Keratinocyte (primary cell): ENCODE measurements at regions not wholly inside any gene's neighbourhood (a gene's known extent, or its start where the extent isn't known, plus 50 kb on each side); places are given as distances from the start of the nearest gene placed in this dataset.

Experiments
- DNase-seq: peaks from one replicate; pipeline ENCODE4 v3.0.0-alpha.2; 2011; ENCODE audit warnings: low read depth, missing footprints, low spot score
- FAIRE-seq: peaks from 2 replicates; lab custom pipeline; 2011; peaks lifted over from hg19 to GRCh38; lab: Jason Lieb, UNC
- H2AFZ ChIP-seq: 2 replicates; pipeline ENCODE4 v1.6.0; 2012; ENCODE audit warnings: low read length, control low read depth, inconsistent platforms; ENCODE audit not compliant: control insufficient read depth
- H3K27ac ChIP-seq: 2 replicates; pipeline ENCODE4 v1.5.1; 2011; ENCODE audit warnings: low read length; ENCODE audit not compliant: control insufficient read depth, insufficient read depth
- H3K27me3 ChIP-seq: 3 replicates; pipeline ENCODE4 v1.6.0; 2011; ENCODE audit warnings: low read length; ENCODE audit not compliant: control insufficient read depth, insufficient read depth; ENCODE audit errors: extremely low read depth
- H3K36me3 ChIP-seq, 2 experiments: 2 replicates in 1 of 2; 3 replicates in 1 of 2; pipeline ENCODE4 v1.5.1; 2011; ENCODE audit warnings: low read length in 2 of 2, mild to moderate bottlenecking in 1 of 2; ENCODE audit not compliant: control insufficient read depth in 2 of 2, insufficient read depth in 2 of 2; ENCODE audit errors: extremely low read depth in 1 of 2
- H3K4me1 ChIP-seq: 3 replicates; pipeline ENCODE4 v1.5.1; 2011; ENCODE audit warnings: low read length; ENCODE audit not compliant: control insufficient read depth, insufficient read depth; ENCODE audit errors: extremely low read depth
- H3K4me2 ChIP-seq: 3 replicates; pipeline ENCODE4 v1.6.0; 2011; ENCODE audit warnings: low read depth, low read length; ENCODE audit not compliant: control insufficient read depth, insufficient read depth; ENCODE audit errors: extremely low read depth
- H3K4me3 ChIP-seq, 3 experiments: fragments of 200-600 bp in 1 of 3; sonication (generic) in 1 of 3; 2 replicates in 2 of 3; 3 replicates in 1 of 3; pipeline ENCODE4 v1.5.1; 2011 to 2016; ENCODE audit warnings: low read length in 3 of 3, mild to moderate bottlenecking in 3 of 3, control low read depth in 2 of 3, inconsistent platforms in 1 of 3, low read depth in 1 of 3, mixed read lengths in 1 of 3, mixed run types in 1 of 3, moderate library complexity in 1 of 3; ENCODE audit not compliant: control insufficient read depth in 2 of 3, insufficient read depth in 2 of 3; ENCODE audit errors: extremely low read depth in 1 of 3
- H3K79me2 ChIP-seq: 2 replicates; pipeline ENCODE4 v1.6.0; 2012; ENCODE audit warnings: low read length; ENCODE audit not compliant: control insufficient read depth, insufficient read depth
- H3K9ac ChIP-seq: 3 replicates; pipeline ENCODE4 v1.6.0; 2011; ENCODE audit warnings: low read length; ENCODE audit not compliant: control insufficient read depth, insufficient read depth; ENCODE audit errors: extremely low read depth
- H3K9me1 ChIP-seq: 3 replicates; pipeline ENCODE4 v1.6.0; 2011; ENCODE audit warnings: low read length; ENCODE audit not compliant: control insufficient read depth, insufficient read depth; ENCODE audit errors: extremely low read depth
- H3K9me3 ChIP-seq: 2 replicates; pipeline ENCODE4 v1.5.1; 2012; ENCODE audit warnings: low read depth, low read length; ENCODE audit not compliant: control insufficient read depth
- H4K20me1 ChIP-seq: 3 replicates; pipeline ENCODE4 v1.6.0; 2011; ENCODE audit warnings: low read length; ENCODE audit not compliant: control insufficient read depth, insufficient read depth; ENCODE audit errors: extremely low read depth
- EZH2 ChIP-seq: IDR thresholded peaks from one replicate; pipeline ENCODE4 v1.6.1; 2012; ENCODE audit warnings: inconsistent platforms, mild to moderate bottlenecking, low read length, moderate library complexity
- dilution Hi-C: fragments of 300-500 bp; cut with MboI; formaldehyde crosslinking; loops from one replicate; pipeline ENCODE4 v1.7.0; 2020; ENCODE audit warnings: low sequenced_read_pairs; ENCODE audit not compliant: extremely low pct_ligation_motif_present
- TF ChIP-seq, protein P1 (sequence below), 3 experiments: IDR thresholded peaks in 1 of 3; conservative IDR thresholded peaks in 1 of 3; optimal IDR thresholded peaks in 1 of 3; 2 replicates in 2 of 3; 3 replicates in 1 of 3; pipeline versions ENCODE3 to v1.5.1; 2011; ENCODE audit warnings: low read length in 3 of 3, mild to moderate bottlenecking in 3 of 3, moderate library complexity in 2 of 3, control low read depth in 1 of 3, inconsistent platforms in 1 of 3; ENCODE audit not compliant: insufficient read depth in 2 of 3; ENCODE audit errors: extremely low read depth in 1 of 3

DNA sequence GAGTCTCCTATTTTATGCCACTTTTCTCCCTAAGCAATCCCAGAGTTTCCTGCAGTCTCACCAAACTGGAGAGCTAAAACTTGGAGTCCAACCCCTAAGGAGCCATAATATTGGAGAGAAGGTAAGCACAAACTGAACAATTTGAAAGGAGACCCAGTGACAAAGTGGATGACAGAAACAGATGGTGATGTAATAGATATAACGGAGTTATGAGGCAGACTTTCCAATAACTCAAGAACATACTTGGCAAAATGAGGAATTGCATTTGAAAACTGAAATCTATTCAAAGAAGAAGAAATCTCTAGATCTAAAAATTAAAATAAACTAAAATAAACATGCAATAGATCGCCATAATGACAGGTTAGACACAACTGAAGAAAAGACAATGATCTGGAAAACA is 200.9 kb upstream of the MIR17HG start:
- dilution Hi-C loops, result no loop called here
- Histone ChIP-seq H3K9me1 (no peaks in the 10 kb centered on the region), H3K79me2 (no peaks in the 10 kb centered on the region), H3K9ac (no peak overlapping the region), H3K4me3 (no peak overlapping the region), H3K36me3 (no peaks in the 10 kb centered on the region), H3K27ac (no peak overlapping the region), H4K20me1 (no peaks in the 10 kb centered on the region), H3K9me3 (no peaks in the 10 kb centered on the region), H3K27me3 (no peaks in the 10 kb centered on the region), H2AFZ (no peak overlapping the region), H3K4me2 (no peak overlapping the region), H3K4me1 (no peaks in the 10 kb centered on the region)
- FAIRE-seq (no peak), DNase-seq (no peak)
- TF ChIP-seq, protein P1, sequence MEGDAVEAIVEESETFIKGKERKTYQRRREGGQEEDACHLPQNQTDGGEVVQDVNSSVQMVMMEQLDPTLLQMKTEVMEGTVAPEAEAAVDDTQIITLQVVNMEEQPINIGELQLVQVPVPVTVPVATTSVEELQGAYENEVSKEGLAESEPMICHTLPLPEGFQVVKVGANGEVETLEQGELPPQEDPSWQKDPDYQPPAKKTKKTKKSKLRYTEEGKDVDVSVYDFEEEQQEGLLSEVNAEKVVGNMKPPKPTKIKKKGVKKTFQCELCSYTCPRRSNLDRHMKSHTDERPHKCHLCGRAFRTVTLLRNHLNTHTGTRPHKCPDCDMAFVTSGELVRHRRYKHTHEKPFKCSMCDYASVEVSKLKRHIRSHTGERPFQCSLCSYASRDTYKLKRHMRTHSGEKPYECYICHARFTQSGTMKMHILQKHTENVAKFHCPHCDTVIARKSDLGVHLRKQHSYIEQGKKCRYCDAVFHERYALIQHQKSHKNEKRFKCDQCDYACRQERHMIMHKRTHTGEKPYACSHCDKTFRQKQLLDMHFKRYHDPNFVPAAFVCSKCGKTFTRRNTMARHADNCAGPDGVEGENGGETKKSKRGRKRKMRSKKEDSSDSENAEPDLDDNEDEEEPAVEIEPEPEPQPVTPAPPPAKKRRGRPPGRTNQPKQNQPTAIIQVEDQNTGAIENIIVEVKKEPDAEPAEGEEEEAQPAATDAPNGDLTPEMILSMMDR (optimal IDR thresholded peaks at IDR 0.05 in 1 of 3, IDR thresholded peaks at IDR 0.05 in 1 of 3, conservative IDR thresholded peaks at IDR 0.05 in 1 of 3; ENCODE audit: extremely low read depth in 1 of 3, insufficient read depth in 2 of 3, low read length in 3 of 3), result no peak
- TF ChIP-seq EZH2, result no peak

DNA sequence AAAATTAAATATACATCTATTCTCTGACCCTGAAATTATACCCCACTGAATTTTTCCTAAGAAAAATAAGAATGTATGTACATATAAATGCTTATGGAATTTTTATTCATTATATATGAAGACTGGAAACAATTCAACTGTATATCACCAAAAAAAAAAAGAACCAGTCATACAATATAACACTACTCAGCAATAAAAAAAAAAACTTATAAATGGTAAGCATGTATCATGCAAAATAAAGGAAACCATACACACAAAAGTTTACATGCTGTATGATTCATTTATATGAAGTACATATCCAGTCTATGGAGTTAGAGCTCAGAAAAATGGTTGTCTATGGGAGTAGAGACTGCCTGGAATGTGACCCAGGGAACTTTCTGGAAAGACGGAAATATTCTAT is 199.4 kb upstream of the MIR17HG start:
- Histone ChIP-seq H4K20me1 (no peaks in the 10 kb centered on the region), H3K9me3 (no peaks in the 10 kb centered on the region), H3K9me1 (no peaks in the 10 kb centered on the region), H3K4me2 (no peak overlapping the region), H3K36me3 (no peaks in the 10 kb centered on the region), H3K27me3 (no peaks in the 10 kb centered on the region), H3K9ac (no peak overlapping the region), H2AFZ (no peak overlapping the region), H3K4me1 (no peaks in the 10 kb centered on the region), H3K27ac (no peak overlapping the region), H3K4me3 (no peak overlapping the region), H3K79me2 (no peaks in the 10 kb centered on the region)
- no peak for TF ChIP-seq EZH2
- TF ChIP-seq, protein P1 (optimal IDR thresholded peaks at IDR 0.05 in 1 of 3, IDR thresholded peaks at IDR 0.05 in 1 of 3, conservative IDR thresholded peaks at IDR 0.05 in 1 of 3; ENCODE audit: extremely low read depth in 1 of 3, insufficient read depth in 2 of 3, low read length in 3 of 3), result no peak
- DNase-seq (no peak), FAIRE-seq (no peak)
- dilution Hi-C loops, result no loop called here
